K562 (cell line): ENCODE measurements at regions not wholly inside any gene's neighbourhood (a gene's known extent, or its start where the extent isn't known, plus 50 kb on each side); places are given as distances from the start of the nearest gene placed in this dataset.

Experiments used
- ATAC-seq: fragments of 200-7000 bp; cut with Tn5 transposase; 3 replicates; pipeline ENCODE4 v1.9.1; 2020; ENCODE audit warnings: moderate library complexity
- BruUV-seq: library from RNA; stranded (reverse); fragments of 400-500 nt; replicated peaks from 2 replicates; lab custom pipeline; 2021; lab: Mats Ljungman, UMichigan
- CTCF ChIA-PET: fragments of 300-600 bp; formaldehyde crosslinking; extraction: SDS; loops from one replicate; lab custom pipeline; 2021; ENCODE audit warnings: low intra/inter-chr PET ratio; lab: Yijun Ruan, JAX
- POLR2A ChIA-PET: fragments of 300-600, 350-650 bp; sonication (Branson Sonifier 250); formaldehyde crosslinking; extraction: SDS; loops from one replicate; lab custom pipeline; 2021; ENCODE audit warnings: antibody characterized with exemption, inconsistent platforms; lab: Yijun Ruan, JAX
- DNase-seq, 4 experiments: peaks; one replicate each; pipeline versions ENCODE4 v3.0.0 to v3.0.0-alpha.2; 2011 to 2018; ENCODE audit warnings: low spot score in 3 of 4, mixed read lengths in 3 of 4; ENCODE audit errors: extremely low read depth in 1 of 4
- FAIRE-seq: peaks from 2 replicates; lab custom pipeline; 2011; peaks lifted over from hg19 to GRCh38; lab: Jason Lieb, UNC
- H2AFZ ChIP-seq: 2 replicates; pipeline ENCODE4 v1.6.0; 2011; ENCODE audit warnings: low read depth, low read length, control low read depth, inconsistent platforms
- H3K27ac ChIP-seq: fragments of 200-600 bp; 3 replicates; pipeline ENCODE4 v1.8.0; 2011; ENCODE audit warnings: low read depth, mild to moderate bottlenecking, control low read depth, inconsistent platforms, low read length, moderate library complexity, mixed read lengths; ENCODE audit errors: extremely low read depth
- H3K27me3 ChIP-seq, 2 experiments: fragments of 300-600 bp in 1 of 2; 2 replicates in 1 of 2; 3 replicates in 1 of 2; pipeline versions ENCODE4 v1.6.0 to v1.8.0; 2011; ENCODE audit warnings: inconsistent platforms in 2 of 2, low read length in 2 of 2, mild to moderate bottlenecking in 1 of 2, mixed read lengths in 1 of 2, moderate library complexity in 1 of 2; ENCODE audit not compliant: control insufficient read depth in 2 of 2, insufficient read depth in 2 of 2
- H3K36me3 ChIP-seq: fragments of 300-600 bp; 3 replicates; pipeline ENCODE4 v1.8.0; 2011; ENCODE audit warnings: mild to moderate bottlenecking, low read length, inconsistent platforms; ENCODE audit not compliant: control insufficient read depth, insufficient read depth
- H3K4me1 ChIP-seq, 2 experiments: fragments of 200-600 bp in 1 of 2; replicated peaks in 1 of 2; 2 replicates in 1 of 2; 3 replicates in 1 of 2; pipeline versions ENCODE4 v1.5.1 to v1.8.0; 2011; ENCODE audit warnings: inconsistent platforms in 2 of 2, low read length in 2 of 2, mild to moderate bottlenecking in 1 of 2, mixed read lengths in 1 of 2, moderate library complexity in 1 of 2; ENCODE audit not compliant: control insufficient read depth in 2 of 2, insufficient read depth in 2 of 2
- H3K4me2 ChIP-seq: 2 replicates; pipeline ENCODE4 v1.6.1; 2011; ENCODE audit warnings: low read length, control low read depth, inconsistent platforms, mixed read lengths; ENCODE audit not compliant: insufficient read depth
- H3K4me3 ChIP-seq: fragments of 200-600 bp; sonication (generic), shearing (Covaris generic); 2 replicates; pipeline ENCODE4 v1.5.1; 2016; ENCODE audit warnings: control low read depth, inconsistent platforms
- H3K79me2 ChIP-seq: fragments of 200-600 bp; 3 replicates; pipeline ENCODE4 v1.8.0; 2011; ENCODE audit warnings: low read length, inconsistent platforms; ENCODE audit not compliant: control insufficient read depth, insufficient read depth
- H3K9ac ChIP-seq, 2 experiments: 2 replicates each; pipeline versions ENCODE4 v1.6.0 to v1.6.1; 2011; ENCODE audit warnings: low read depth in 2 of 2, low read length in 2 of 2, control low read depth in 1 of 2, inconsistent platforms in 1 of 2, mild to moderate bottlenecking in 1 of 2, mixed read lengths in 1 of 2; ENCODE audit not compliant: insufficient read depth in 1 of 2
- H3K9me1 ChIP-seq: one replicate; pipeline ENCODE4 v1.6.0; 2011; ENCODE audit warnings: inconsistent platforms, mild to moderate bottlenecking, low read length, moderate library complexity; ENCODE audit not compliant: control insufficient read depth, insufficient read depth
- H3K9me3 ChIP-seq: replicated peaks from 2 replicates; pipeline ENCODE4 v1.5.1; 2011; ENCODE audit warnings: low read depth, low read length, inconsistent platforms; ENCODE audit not compliant: control insufficient read depth, insufficient read depth
- H4K20me1 ChIP-seq: replicated peaks from 2 replicates; pipeline ENCODE4 v1.6.1; 2011; ENCODE audit warnings: low read length, inconsistent platforms, mixed read lengths; ENCODE audit not compliant: control insufficient read depth, insufficient read depth
- CREBBP ChIP-seq: IDR thresholded peaks from one replicate; pipeline ENCODE4 v1.6.1; 2012; ENCODE audit warnings: low read depth, mild to moderate bottlenecking, control low read depth, inconsistent platforms, low read length
- DDX20 ChIP-seq: fragments of 450-650 bp; IDR thresholded peaks from 2 replicates; pipeline ENCODE4 v1.6.1; 2016; ENCODE audit warnings: missing genetic modification characterization, low read depth, mild to moderate bottlenecking, missing compliant biosample characterization, moderate library complexity
- HNRNPL ChIP-seq: fragments of 200-400 bp; formaldehyde crosslinking; IDR thresholded peaks from 2 replicates; pipeline ENCODE4 v1.6.1; 2017; ENCODE audit warnings: low read depth, mild to moderate bottlenecking, low read length
- MEF2A ChIP-seq: IDR thresholded peaks from 2 replicates; pipeline ENCODE4 v1.6.1; 2011; ENCODE audit warnings: low read depth, mild to moderate bottlenecking, low read length, moderate library complexity; ENCODE audit not compliant: control insufficient read depth
- NFXL1 ChIP-seq: fragments of 450-650 bp; formaldehyde crosslinking; IDR thresholded peaks from 2 replicates; pipeline ENCODE4 v1.4.0; 2021; ENCODE audit warnings: mild to moderate bottlenecking
- SP1 ChIP-seq: sonication (generic); formaldehyde crosslinking; IDR thresholded peaks from 2 replicates; pipeline ENCODE4 v1.8.1; 2022; ENCODE audit warnings: mild to moderate bottlenecking, missing genetic modification reagents
- TSC22D4 ChIP-seq: fragments of 450-650 bp; IDR thresholded peaks from 2 replicates; pipeline ENCODE4 v1.6.1; 2016; ENCODE audit warnings: missing genetic modification characterization, missing biosample characterization, control low read depth
- ZNF133 ChIP-seq: fragments of 250-450 bp; sonication (Bioruptor Pico); IDR thresholded peaks from 2 replicates; pipeline ENCODE4 v1.4.0; 2020; ENCODE audit warnings: mild to moderate bottlenecking
- WGBS: fragments of 100-300 bp; shearing (Covaris generic); methylation state at CpG from one replicate; pipeline ENCODE4 v1.1.6; 2016; ENCODE audit warnings: low coverage, mixed read lengths; ENCODE audit not compliant: insufficient coverage; ENCODE audit errors: missing lambda C conversion rate; 5-methylcytosine and 5-hydroxymethylcytosine counted together
- in situ Hi-C: fragments of 300-500 bp; cut with MboI; formaldehyde crosslinking; loops from 4 replicates; pipeline ENCODE4 v1.15.0; 2018; ENCODE audit warnings: inconsistent platforms, mixed read lengths
- intact Hi-C: fragments of 100-400 bp; cut with micrococcal nuclease; formaldehyde crosslinking; loops from 2 replicates; pipeline ENCODE4 v1.14.2; 2022
- TF ChIP-seq, protein P1 (sequence below): fragments of 200-600 bp; sonication (generic); IDR thresholded peaks from one replicate; pipeline ENCODE4 v1.6.1; 2012; ENCODE audit warnings: mild to moderate bottlenecking, low read depth, low read length, inconsistent platforms
- TF ChIP-seq, protein P2 (sequence below), 3 experiments: fragments of 200-800 bp in 1 of 3; sonication (Bioruptor generic) in 1 of 3; sonication (generic) in 1 of 3; formaldehyde crosslinking in 1 of 3; IDR thresholded peaks; 2 replicates each; pipeline versions ENCODE4 v1.6.1 to v1.8.0; 2016 to 2022; ENCODE audit warnings: mild to moderate bottlenecking in 2 of 3, missing compliant biosample characterization in 2 of 3, missing genetic modification characterization in 2 of 3, missing genetic modification reagents in 1 of 3

DNA sequence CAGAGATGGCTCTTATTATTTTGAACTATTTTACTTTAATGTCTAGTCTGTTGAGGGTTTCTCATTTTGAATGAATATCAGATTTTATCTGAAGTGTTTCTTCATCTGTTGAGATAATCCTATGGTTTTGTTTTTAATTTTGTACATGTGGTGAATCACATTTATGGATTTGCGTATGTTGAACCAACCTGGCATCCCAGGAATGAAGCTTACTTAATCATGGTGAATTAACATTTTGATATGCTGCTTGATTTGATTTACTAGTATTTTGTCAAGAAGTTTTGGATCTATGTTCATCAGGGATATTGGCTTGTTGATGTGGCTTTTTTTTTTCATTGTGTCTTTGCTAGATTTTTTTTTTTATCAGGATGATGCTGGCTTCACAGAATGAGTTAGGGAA lies 2390.9 kb downstream of the PCDH7 start:
- Histone ChIP-seq H2AFZ (no peak overlapping the region), H4K20me1 (no peaks in the 10 kb centered on the region), H3K4me1 (no peaks in the 10 kb centered on the region), H3K9ac (no peak overlapping the region), H3K27ac (no peak overlapping the region), H3K4me3 (no peak overlapping the region), H3K4me2 (no peak overlapping the region), H3K9me1 (no peaks in the 10 kb centered on the region), H3K27me3 (no peaks in the 10 kb centered on the region), H3K9me3 (0 out of 2 replicates have a peak, but pooled peaks cover 2% of the 10 kb centered on the region), H3K79me2 (no peaks in the 10 kb centered on the region), H3K36me3 (no peaks in the 10 kb centered on the region)
- CTCF ChIA-PET: interaction anchor here (0.6 kb wide), 1 partner anchor 224 kb away, joined by 3 read pairs; no protein-coding TSS in a partner anchor
- ATAC-seq (no peak), DNase-seq (no peak), FAIRE-seq (no peak)
- intact Hi-C loops: no loop called here
- WGBS: 0% methylated on average over 1 of the region's 1 CpG
- in situ Hi-C loops: no loop called here
- POLR2A ChIA-PET: no interaction called here
- BruUV-seq: no TSS peak
- TF ChIP-seq NFXL1 (CRISPR knock-in tag) (no peak), TSC22D4 (no peak), SP1 (no peak), DDX20 (tag) (no peak), MEF2A (no peak), ZNF133 (CRISPR knock-in tag) (no peak), CREBBP (no peak), HNRNPL (no peak)
- TF ChIP-seq, protein P1, sequence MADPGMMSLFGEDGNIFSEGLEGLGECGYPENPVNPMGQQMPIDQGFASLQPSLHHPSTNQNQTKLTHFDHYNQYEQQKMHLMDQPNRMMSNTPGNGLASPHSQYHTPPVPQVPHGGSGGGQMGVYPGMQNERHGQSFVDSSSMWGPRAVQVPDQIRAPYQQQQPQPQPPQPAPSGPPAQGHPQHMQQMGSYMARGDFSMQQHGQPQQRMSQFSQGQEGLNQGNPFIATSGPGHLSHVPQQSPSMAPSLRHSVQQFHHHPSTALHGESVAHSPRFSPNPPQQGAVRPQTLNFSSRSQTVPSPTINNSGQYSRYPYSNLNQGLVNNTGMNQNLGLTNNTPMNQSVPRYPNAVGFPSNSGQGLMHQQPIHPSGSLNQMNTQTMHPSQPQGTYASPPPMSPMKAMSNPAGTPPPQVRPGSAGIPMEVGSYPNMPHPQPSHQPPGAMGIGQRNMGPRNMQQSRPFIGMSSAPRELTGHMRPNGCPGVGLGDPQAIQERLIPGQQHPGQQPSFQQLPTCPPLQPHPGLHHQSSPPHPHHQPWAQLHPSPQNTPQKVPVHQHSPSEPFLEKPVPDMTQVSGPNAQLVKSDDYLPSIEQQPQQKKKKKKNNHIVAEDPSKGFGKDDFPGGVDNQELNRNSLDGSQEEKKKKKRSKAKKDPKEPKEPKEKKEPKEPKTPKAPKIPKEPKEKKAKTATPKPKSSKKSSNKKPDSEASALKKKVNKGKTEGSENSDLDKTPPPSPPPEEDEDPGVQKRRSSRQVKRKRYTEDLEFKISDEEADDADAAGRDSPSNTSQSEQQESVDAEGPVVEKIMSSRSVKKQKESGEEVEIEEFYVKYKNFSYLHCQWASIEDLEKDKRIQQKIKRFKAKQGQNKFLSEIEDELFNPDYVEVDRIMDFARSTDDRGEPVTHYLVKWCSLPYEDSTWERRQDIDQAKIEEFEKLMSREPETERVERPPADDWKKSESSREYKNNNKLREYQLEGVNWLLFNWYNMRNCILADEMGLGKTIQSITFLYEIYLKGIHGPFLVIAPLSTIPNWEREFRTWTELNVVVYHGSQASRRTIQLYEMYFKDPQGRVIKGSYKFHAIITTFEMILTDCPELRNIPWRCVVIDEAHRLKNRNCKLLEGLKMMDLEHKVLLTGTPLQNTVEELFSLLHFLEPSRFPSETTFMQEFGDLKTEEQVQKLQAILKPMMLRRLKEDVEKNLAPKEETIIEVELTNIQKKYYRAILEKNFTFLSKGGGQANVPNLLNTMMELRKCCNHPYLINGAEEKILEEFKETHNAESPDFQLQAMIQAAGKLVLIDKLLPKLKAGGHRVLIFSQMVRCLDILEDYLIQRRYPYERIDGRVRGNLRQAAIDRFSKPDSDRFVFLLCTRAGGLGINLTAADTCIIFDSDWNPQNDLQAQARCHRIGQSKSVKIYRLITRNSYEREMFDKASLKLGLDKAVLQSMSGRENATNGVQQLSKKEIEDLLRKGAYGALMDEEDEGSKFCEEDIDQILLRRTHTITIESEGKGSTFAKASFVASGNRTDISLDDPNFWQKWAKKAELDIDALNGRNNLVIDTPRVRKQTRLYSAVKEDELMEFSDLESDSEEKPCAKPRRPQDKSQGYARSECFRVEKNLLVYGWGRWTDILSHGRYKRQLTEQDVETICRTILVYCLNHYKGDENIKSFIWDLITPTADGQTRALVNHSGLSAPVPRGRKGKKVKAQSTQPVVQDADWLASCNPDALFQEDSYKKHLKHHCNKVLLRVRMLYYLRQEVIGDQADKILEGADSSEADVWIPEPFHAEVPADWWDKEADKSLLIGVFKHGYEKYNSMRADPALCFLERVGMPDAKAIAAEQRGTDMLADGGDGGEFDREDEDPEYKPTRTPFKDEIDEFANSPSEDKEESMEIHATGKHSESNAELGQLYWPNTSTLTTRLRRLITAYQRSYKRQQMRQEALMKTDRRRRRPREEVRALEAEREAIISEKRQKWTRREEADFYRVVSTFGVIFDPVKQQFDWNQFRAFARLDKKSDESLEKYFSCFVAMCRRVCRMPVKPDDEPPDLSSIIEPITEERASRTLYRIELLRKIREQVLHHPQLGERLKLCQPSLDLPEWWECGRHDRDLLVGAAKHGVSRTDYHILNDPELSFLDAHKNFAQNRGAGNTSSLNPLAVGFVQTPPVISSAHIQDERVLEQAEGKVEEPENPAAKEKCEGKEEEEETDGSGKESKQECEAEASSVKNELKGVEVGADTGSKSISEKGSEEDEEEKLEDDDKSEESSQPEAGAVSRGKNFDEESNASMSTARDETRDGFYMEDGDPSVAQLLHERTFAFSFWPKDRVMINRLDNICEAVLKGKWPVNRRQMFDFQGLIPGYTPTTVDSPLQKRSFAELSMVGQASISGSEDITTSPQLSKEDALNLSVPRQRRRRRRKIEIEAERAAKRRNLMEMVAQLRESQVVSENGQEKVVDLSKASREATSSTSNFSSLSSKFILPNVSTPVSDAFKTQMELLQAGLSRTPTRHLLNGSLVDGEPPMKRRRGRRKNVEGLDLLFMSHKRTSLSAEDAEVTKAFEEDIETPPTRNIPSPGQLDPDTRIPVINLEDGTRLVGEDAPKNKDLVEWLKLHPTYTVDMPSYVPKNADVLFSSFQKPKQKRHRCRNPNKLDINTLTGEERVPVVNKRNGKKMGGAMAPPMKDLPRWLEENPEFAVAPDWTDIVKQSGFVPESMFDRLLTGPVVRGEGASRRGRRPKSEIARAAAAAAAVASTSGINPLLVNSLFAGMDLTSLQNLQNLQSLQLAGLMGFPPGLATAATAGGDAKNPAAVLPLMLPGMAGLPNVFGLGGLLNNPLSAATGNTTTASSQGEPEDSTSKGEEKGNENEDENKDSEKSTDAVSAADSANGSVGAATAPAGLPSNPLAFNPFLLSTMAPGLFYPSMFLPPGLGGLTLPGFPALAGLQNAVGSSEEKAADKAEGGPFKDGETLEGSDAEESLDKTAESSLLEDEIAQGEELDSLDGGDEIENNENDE: no peak
- TF ChIP-seq, protein P2, sequence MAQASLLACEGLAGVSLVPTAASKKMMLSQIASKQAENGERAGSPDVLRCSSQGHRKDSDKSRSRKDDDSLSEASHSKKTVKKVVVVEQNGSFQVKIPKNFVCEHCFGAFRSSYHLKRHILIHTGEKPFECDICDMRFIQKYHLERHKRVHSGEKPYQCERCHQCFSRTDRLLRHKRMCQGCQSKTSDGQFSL (CRISPR knock-in tag; IDR thresholded peaks at IDR 0.05): no peak
- TF ChIP-seq, protein P2 (tag; IDR thresholded peaks at IDR 0.05): no peak
